Neuronal stem cell (in vitro differentiated cells): ENCODE measurements at regions not wholly inside any gene's neighbourhood (a gene's known extent, or its start where the extent isn't known, plus 50 kb on each side); places are given as distances from the start of the nearest gene placed in this dataset.

Source experiments
- DNase-seq: peaks from one replicate; pipeline ENCODE4 v3.0.0-alpha.2; 2013; ENCODE audit warnings: low spot score
- H2AFZ ChIP-seq: one replicate; pipeline ENCODE4 v1.6.1; 2013; ENCODE audit warnings: mild to moderate bottlenecking, low read length, inconsistent platforms
- H2AK5ac ChIP-seq: 2 replicates; pipeline ENCODE4 v1.6.1; 2013; ENCODE audit warnings: low read depth, mild to moderate bottlenecking, inconsistent platforms, low read length, moderate library complexity, mixed read lengths
- H2BK120ac ChIP-seq: 2 replicates; pipeline ENCODE4 v1.6.1; 2013; ENCODE audit warnings: low read depth, mild to moderate bottlenecking, inconsistent platforms, low read length, moderate library complexity, mixed read lengths
- H2BK12ac ChIP-seq: one replicate; pipeline ENCODE4 v1.6.1; 2013; ENCODE audit warnings: low read length, inconsistent platforms
- H2BK15ac ChIP-seq: 2 replicates; pipeline ENCODE4 v1.6.1; 2013; ENCODE audit warnings: mild to moderate bottlenecking, low read length, inconsistent platforms, mixed read lengths
- H2BK5ac ChIP-seq: one replicate; pipeline ENCODE4 v1.6.1; 2013; ENCODE audit warnings: inconsistent platforms, mild to moderate bottlenecking, low read length, moderate library complexity
- H3K14ac ChIP-seq: one replicate; pipeline ENCODE4 v1.6.1; 2013; ENCODE audit warnings: low read length, inconsistent platforms
- H3K18ac ChIP-seq: 2 replicates; pipeline ENCODE4 v1.6.1; 2013; ENCODE audit warnings: low read length, inconsistent platforms
- H3K23ac ChIP-seq: 2 replicates; pipeline ENCODE4 v1.6.1; 2013; ENCODE audit warnings: low read depth, mild to moderate bottlenecking, mixed read lengths, low read length, inconsistent platforms; ENCODE audit not compliant: poor library complexity
- H3K27ac ChIP-seq: replicated peaks from 3 replicates; pipeline ENCODE4 v1.5.1; 2013; ENCODE audit warnings: low read length, inconsistent platforms
- H3K27me3 ChIP-seq, 3 experiments: 2 replicates each; pipeline ENCODE4 v1.6.1; 2013; ENCODE audit warnings: low read length in 3 of 3, mild to moderate bottlenecking in 2 of 3, inconsistent platforms in 1 of 3, low read depth in 1 of 3, mixed read lengths in 1 of 3, moderate library complexity in 1 of 3; ENCODE audit not compliant: control insufficient read depth in 3 of 3, insufficient read depth in 3 of 3
- H3K36me3 ChIP-seq, 2 donors: replicated peaks in 1 of 2; 2 replicates each; pipeline ENCODE4 v1.6.1; 2013; ENCODE audit warnings: low read length in 2 of 2; ENCODE audit not compliant: control insufficient read depth in 2 of 2, insufficient read depth in 2 of 2
- H3K4ac ChIP-seq: 2 replicates; pipeline ENCODE4 v1.6.1; 2013; ENCODE audit warnings: inconsistent platforms, mild to moderate bottlenecking, low read length, moderate library complexity
- H3K4me1 ChIP-seq, 2 donors: 1 replicate in 1 of 2; 2 replicates in 1 of 2; pipeline ENCODE4 v1.6.1; 2013; ENCODE audit warnings: low read length in 2 of 2, low read depth in 1 of 2; ENCODE audit not compliant: control insufficient read depth in 2 of 2, insufficient read depth in 1 of 2
- H3K4me2 ChIP-seq: one replicate; pipeline ENCODE4 v1.6.1; 2013; ENCODE audit warnings: mild to moderate bottlenecking, low read length, inconsistent platforms; ENCODE audit not compliant: insufficient read depth, poor library complexity, severe bottlenecking
- H3K4me3 ChIP-seq, 2 donors: 2 replicates each; pipeline ENCODE4 v1.5.1; 2013; ENCODE audit warnings: low read length in 2 of 2, mild to moderate bottlenecking in 2 of 2, inconsistent platforms in 1 of 2, moderate library complexity in 1 of 2
- H3K79me1 ChIP-seq: one replicate; pipeline ENCODE4 v1.6.1; 2013; ENCODE audit warnings: low read depth, mild to moderate bottlenecking, inconsistent platforms, low read length, moderate library complexity
- H3K9ac ChIP-seq: one replicate; pipeline ENCODE4 v1.6.1; 2013; ENCODE audit warnings: mild to moderate bottlenecking, low read depth, low read length, inconsistent platforms; ENCODE audit not compliant: poor library complexity
- H3K9me3 ChIP-seq, 2 donors: replicated peaks in 1 of 2; 2 replicates each; pipeline versions ENCODE3 to v1.6.1; 2013; ENCODE audit warnings: low read length in 2 of 2, mild to moderate bottlenecking in 2 of 2, inconsistent platforms in 1 of 2, low read depth in 1 of 2, mixed read lengths in 1 of 2, moderate library complexity in 1 of 2; ENCODE audit not compliant: control insufficient read depth in 2 of 2, insufficient read depth in 1 of 2
- H4K8ac ChIP-seq: one replicate; pipeline ENCODE4 v1.6.1; 2013; ENCODE audit warnings: low read depth, mild to moderate bottlenecking, inconsistent platforms, low read length, moderate library complexity
- H4K91ac ChIP-seq: one replicate; pipeline ENCODE4 v1.6.1; 2013; ENCODE audit warnings: low read length, low read depth, mild to moderate bottlenecking, inconsistent platforms; ENCODE audit not compliant: poor library complexity
- WGBS, 2 donors: extraction: QIAGEN DNeasy Blood & Tissue Kit; methylation state at CpG; one replicate each; pipeline ENCODE4 v1.1.7; 2013; ENCODE audit warnings: missing lambda C conversion rate in 2 of 2, mixed read lengths in 1 of 2; ENCODE audit not compliant: insufficient read length in 2 of 2, insufficient replicate concordance in 1 of 2; ENCODE audit errors: extremely low coverage in 2 of 2; 5-methylcytosine and 5-hydroxymethylcytosine counted together

DNA sequence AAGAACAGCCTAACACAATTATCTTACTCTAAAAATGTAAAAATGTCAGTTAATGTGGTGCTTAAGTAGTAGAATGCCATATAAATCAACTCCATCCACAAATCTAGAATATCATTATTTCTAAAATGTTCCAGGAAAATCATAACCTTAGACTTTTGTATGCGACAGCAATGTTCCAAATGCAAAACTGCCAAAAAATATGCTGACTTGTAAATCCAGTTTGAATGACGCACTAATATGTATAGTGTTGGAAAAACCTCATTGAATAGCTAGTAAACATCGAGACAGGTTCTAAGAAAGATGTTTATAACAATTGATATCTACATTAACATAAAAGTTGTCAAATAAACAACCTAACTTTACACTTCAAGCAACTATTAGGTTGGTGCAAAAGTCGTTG lies 469.1 kb upstream of the PRICKLE1 start:
- Histone ChIP-seq H3K79me1 (no peaks in the 10 kb centered on the region), H3K27ac (no peak overlapping the region), H3K23ac (no peak overlapping the region), H3K4me1 (no peaks in the 10 kb centered on the region), H4K91ac (no peak overlapping the region), H2BK12ac (no peak overlapping the region), H2AK5ac (no peak overlapping the region), H2AFZ (no peak overlapping the region), H2BK15ac (no peak overlapping the region), H3K4me2 (no peak overlapping the region), H3K27me3 (no peaks in the 10 kb centered on the region), H3K18ac (no peak overlapping the region), H3K9me3 (no peaks in the 10 kb centered on the region), H3K4ac (no peak overlapping the region), H3K36me3 (no peaks in the 10 kb centered on the region), H2BK5ac (no peak overlapping the region), H2BK120ac (no peak overlapping the region), H3K9ac (no peak overlapping the region), H3K14ac (no peak overlapping the region), H3K4me3 (no peak overlapping the region), H4K8ac (no peak overlapping the region)
- no peak for DNase-seq
- no CpG with 5 or more reads among the region's 4 CpGs for WGBS, 2 donors

GRCh38 chr12:43057566-43057965 lies 468.0 kb upstream of the PRICKLE1 start:
- H3K4me1 ChIP-seq: no peaks in the 10 kb centered on the region
- H3K79me1 ChIP-seq: no peaks in the 10 kb centered on the region
- H3K4ac ChIP-seq: no peak overlapping the region
- no peak overlapping the region for H3K18ac ChIP-seq
- H3K14ac ChIP-seq: no peak overlapping the region
- no peak overlapping the region for H2AFZ ChIP-seq
- H3K27me3 ChIP-seq: no peaks in the 10 kb centered on the region
- no peak overlapping the region for H2AK5ac ChIP-seq
- no peak overlapping the region for H2BK12ac ChIP-seq
- no peak overlapping the region for H3K23ac ChIP-seq
- H4K8ac ChIP-seq: no peak overlapping the region
- no peak overlapping the region for H3K27ac ChIP-seq
- H3K4me2 ChIP-seq: no peak overlapping the region
- H3K36me3 ChIP-seq: no peaks in the 10 kb centered on the region
- H3K9me3 ChIP-seq: no peaks in the 10 kb centered on the region
- no peak for DNase-seq
- no peak overlapping the region for H3K4me3 ChIP-seq
- no peak overlapping the region for H2BK15ac ChIP-seq
- no peak overlapping the region for H3K9ac ChIP-seq
- H2BK120ac ChIP-seq: no peak overlapping the region
- no peak overlapping the region for H4K91ac ChIP-seq
- no peak overlapping the region for H2BK5ac ChIP-seq

GRCh38 chr12:43054085-43054484 lies 464.5 kb upstream of the PRICKLE1 start:
- no peak overlapping the region for H4K91ac ChIP-seq
- DNase-seq: no peak
- no peak overlapping the region for H2BK15ac ChIP-seq
- no peak overlapping the region for H2AFZ ChIP-seq
- no peaks in the 10 kb centered on the region for H3K79me1 ChIP-seq
- H2AK5ac ChIP-seq: no peak overlapping the region
- H3K4me3 ChIP-seq: no peak overlapping the region
- no CpG with 5 or more reads among the region's 2 CpGs for WGBS, 2 donors
- H3K27me3 ChIP-seq: no peaks in the 10 kb centered on the region
- no peak overlapping the region for H4K8ac ChIP-seq
- H3K27ac ChIP-seq: no peak overlapping the region
- no peaks in the 10 kb centered on the region for H3K9me3 ChIP-seq
- H3K36me3 ChIP-seq: no peaks in the 10 kb centered on the region
- no peak overlapping the region for H3K14ac ChIP-seq
- H3K4me1 ChIP-seq: no peaks in the 10 kb centered on the region
- no peak overlapping the region for H3K4ac ChIP-seq
- H2BK120ac ChIP-seq: no peak overlapping the region
- no peak overlapping the region for H2BK5ac ChIP-seq
- no peak overlapping the region for H2BK12ac ChIP-seq
- no peak overlapping the region for H3K4me2 ChIP-seq
- H3K9ac ChIP-seq: no peak overlapping the region
- no peak overlapping the region for H3K18ac ChIP-seq
- no peak overlapping the region for H3K23ac ChIP-seq

- Histone ChIP-seq H4K91ac (no peak overlapping the region), H3K23ac (no peak overlapping the region), H4K8ac (no peak overlapping the region), H3K4me3 (no peak overlapping the region), H3K4me1 (no peaks in the 10 kb centered on the region), H3K4ac (no peak overlapping the region), H2AK5ac (no peak overlapping the region), H2BK15ac (no peak overlapping the region), H3K79me1 (no peaks in the 10 kb centered on the region), H2BK120ac (no peak overlapping the region), H2BK12ac (no peak overlapping the region), H3K36me3 (no peaks in the 10 kb centered on the region), H3K14ac (no peak overlapping the region), H3K9ac (no peak overlapping the region), H3K27ac (no peak overlapping the region), H3K4me2 (no peak overlapping the region), H2AFZ (no peak overlapping the region), H3K27me3 (no peaks in the 10 kb centered on the region), H3K18ac (no peak overlapping the region), H2BK5ac (no peak overlapping the region), H3K9me3 (no peaks in the 10 kb centered on the region)
- no CpG with 5 or more reads among the region's 6 CpGs for WGBS, 2 donors
- no peak for DNase-seq
These were observed 462.9 kb upstream of the PRICKLE1 start for GRCh38 chr12:43052441-43052840.
